Spleen (tissue), 11 donors: ENCODE measurements at regions not wholly inside any gene's neighbourhood (a gene's known extent, or its start where the extent isn't known, plus 50 kb on each side); places are given as distances from the start of the nearest gene placed in this dataset.

Experiments used
- DNase-seq: peaks from one replicate; pipeline ENCODE4 v3.0.0-alpha.2; 2020
- H3K27ac ChIP-seq, 8 donors: fragments of 200-600 bp; sonication (generic) in 7 of 8; 1 replicate in 4 of 8; 2 replicates in 4 of 8; pipeline versions ENCODE4 v1.5.0 to v1.8.0; 2016 to 2021; ENCODE audit warnings: inconsistent platforms in 4 of 8, mild to moderate bottlenecking in 4 of 8, moderate library complexity in 1 of 8
- H3K27me3 ChIP-seq, 7 donors: fragments of 200-600 bp; sonication (generic) in 6 of 7; replicated peaks in 1 of 7; 1 replicate in 4 of 7; 2 replicates in 3 of 7; pipeline versions ENCODE4 v1.5.0 to v1.8.0; 2016 to 2021; ENCODE audit warnings: inconsistent platforms in 3 of 7, mild to moderate bottlenecking in 1 of 7
- H3K36me3 ChIP-seq, 6 donors: fragments of 200-600 bp; sonication (generic) in 5 of 6; 1 replicate in 4 of 6; 2 replicates in 2 of 6; pipeline versions ENCODE4 v1.5.0 to v1.8.0; 2016 to 2021; ENCODE audit warnings: inconsistent platforms in 2 of 6
- H3K4me1 ChIP-seq, 6 donors: fragments of 200-600 bp; sonication (generic) in 5 of 6; 1 replicate in 3 of 6; 2 replicates in 3 of 6; pipeline versions ENCODE4 v1.5.0 to v1.8.0; 2016 to 2021; ENCODE audit warnings: inconsistent platforms in 3 of 6
- H3K4me3 ChIP-seq, 8 donors: fragments of 200-600 bp; sonication (generic) in 7 of 8; 1 replicate in 4 of 8; 2 replicates in 4 of 8; pipeline versions ENCODE4 v1.5.0 to v1.8.0; 2016 to 2021; ENCODE audit warnings: inconsistent platforms in 4 of 8, mild to moderate bottlenecking in 4 of 8, moderate library complexity in 2 of 8
- H3K9me3 ChIP-seq, 8 donors: fragments of 200-600 bp; sonication (generic) in 7 of 8; 1 replicate in 4 of 8; 2 replicates in 4 of 8; pipeline versions ENCODE4 v1.5.0 to v1.8.0; 2016 to 2021; ENCODE audit warnings: inconsistent platforms in 4 of 8
- CTCF ChIP-seq, 11 experiments: fragments of 200-600 bp in 7 of 11; fragments of 450-650 bp in 4 of 11; sonication (generic) in 4 of 11; IDR thresholded peaks in 8 of 11; conservative IDR thresholded peaks in 3 of 11; 1 replicate in 7 of 11; 2 replicates in 4 of 11; pipeline versions ENCODE4 v1.4.0 to v1.8.0; 2016 to 2021; ENCODE audit warnings: antibody characterized with exemption in 11 of 11, inconsistent platforms in 4 of 11, mild to moderate bottlenecking in 1 of 11
- POLR2A ChIP-seq, 3 donors: fragments of 450-650 bp; IDR thresholded peaks; one replicate each; pipeline ENCODE4 v1.5.1; 2017; ENCODE audit warnings: antibody characterized with exemption in 3 of 3, mild to moderate bottlenecking in 1 of 3
- POLR2AphosphoS5 ChIP-seq, 3 donors: sonication (generic); formaldehyde crosslinking; IDR thresholded peaks; one replicate each; pipeline ENCODE4 v1.5.1; 2017; ENCODE audit warnings: antibody characterized with exemption in 3 of 3
- WGBS, 5 donors: extraction: QIAGEN DNeasy Blood & Tissue Kit in 3 of 5; methylation state at CpG; one replicate each; pipeline versions ENCODE4 v1.1.5 to v1.1.7; 2013 to 2018; 5-methylcytosine and 5-hydroxymethylcytosine counted together
- intact Hi-C: fragments of 100-400 bp; cut with DNase I; formaldehyde crosslinking; loops from one replicate; pipeline ENCODE4 v1.15.0; 2023; ENCODE audit warnings: low total_unique reads
- donor health status: healthy with polysubstance abuse.
- donor health status: DM: no; HTN: no; CAD: no; lungs with moderate emphysema.
- donor health status: DM: no; HTN: no; CAD: no.
- donor health status: Bipolar disorder and iron deficiency.
- donor health status: healthy.
- donor health status: DM: no; HTN: no; CAD: no.
- donor health status: DM: yes; HTN: yes; CAD: no.

- 87 to 92% (median 88%) methylated on average over 15 of the region's 15 CpGs for WGBS, 5 donors
- no peaks in the 10 kb centered on the region for H3K27me3 ChIP-seq
- TF ChIP-seq POLR2A (IDR thresholded peaks at IDR 0.05) (no peak), POLR2AphosphoS5 (IDR thresholded peaks at IDR 0.05) (no peak), CTCF (IDR thresholded peaks at IDR 0.05 in 8 of 11, conservative IDR thresholded peaks at IDR 0.05 in 3 of 11) (no peak)
- no peaks in the 10 kb centered on the region for H3K4me1 ChIP-seq
- DNase-seq, result no peak
- no peak overlapping the region for H3K4me3 ChIP-seq
- no peaks in the 10 kb centered on the region for H3K36me3 ChIP-seq
- H3K27ac ChIP-seq, result no peak overlapping the region
- peaks cover 0 to 13% (median 0%) of the 10 kb centered on the region in 8 donors for H3K9me3 ChIP-seq
- intact Hi-C loops, result no loop called here
These were observed 103.1 kb upstream of the ID4 start for GRCh38 chr6:19734061-19734460.

- Histone ChIP-seq H3K36me3 (no peaks in the 10 kb centered on the region), H3K27ac (no peak overlapping the region), H3K4me3 (no peak overlapping the region), H3K27me3 (no peaks in the 10 kb centered on the region), H3K4me1 (no peaks in the 10 kb centered on the region), H3K9me3 (peaks cover 0 to 13% (median 0%) of the 10 kb centered on the region in 8 donors)
- TF ChIP-seq POLR2A (IDR thresholded peaks at IDR 0.05) (no peak), CTCF (IDR thresholded peaks at IDR 0.05 in 8 of 11, conservative IDR thresholded peaks at IDR 0.05 in 3 of 11) (no peak), POLR2AphosphoS5 (IDR thresholded peaks at IDR 0.05) (no peak)
- intact Hi-C loops, result no loop called here
- DNase-seq, result no peak
- 78 to 88% (median 82%) methylated on average over 2 of the region's 2 CpGs for WGBS, 5 donors
These were observed 102.7 kb upstream of the ID4 start for GRCh38 chr6:19734519-19734918.

DNA sequence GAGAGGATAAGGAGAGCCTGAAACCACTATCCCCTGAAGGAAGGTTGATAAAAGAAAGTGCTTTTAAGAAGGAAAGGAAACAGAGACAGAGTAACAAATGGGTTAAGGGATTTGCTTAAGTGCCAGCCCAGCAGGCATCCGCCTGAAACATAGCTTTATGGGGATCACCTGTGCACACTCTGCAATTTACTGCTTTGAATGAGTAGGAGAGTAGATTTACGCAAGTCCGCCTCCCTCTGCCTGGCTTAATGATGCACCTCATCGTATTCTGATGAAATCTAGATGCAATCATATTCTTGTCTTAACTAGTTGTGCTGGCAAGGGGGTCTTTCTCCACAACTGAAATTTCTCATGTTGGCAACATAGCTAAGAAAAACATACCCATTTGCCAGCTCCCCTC, 101.1 kb upstream of the ID4 start:
- Histone ChIP-seq H3K9me3 (peaks cover 0 to 6% (median 0%) of the 10 kb centered on the region in 8 donors), H3K36me3 (no peaks in the 10 kb centered on the region), H3K4me1 (no peaks in the 10 kb centered on the region), H3K27ac (no peak overlapping the region), H3K4me3 (no peak overlapping the region), H3K27me3 (no peaks in the 10 kb centered on the region)
- DNase-seq, result no peak
- TF ChIP-seq CTCF (IDR thresholded peaks at IDR 0.05 in 8 of 11, conservative IDR thresholded peaks at IDR 0.05 in 3 of 11) (no peak), POLR2A (IDR thresholded peaks at IDR 0.05) (no peak), POLR2AphosphoS5 (IDR thresholded peaks at IDR 0.05) (no peak)
- 86 to 91% (median 86%) methylated on average over 4 of the region's 4 CpGs for WGBS, 5 donors
- intact Hi-C loops, result no loop called here

DNA sequence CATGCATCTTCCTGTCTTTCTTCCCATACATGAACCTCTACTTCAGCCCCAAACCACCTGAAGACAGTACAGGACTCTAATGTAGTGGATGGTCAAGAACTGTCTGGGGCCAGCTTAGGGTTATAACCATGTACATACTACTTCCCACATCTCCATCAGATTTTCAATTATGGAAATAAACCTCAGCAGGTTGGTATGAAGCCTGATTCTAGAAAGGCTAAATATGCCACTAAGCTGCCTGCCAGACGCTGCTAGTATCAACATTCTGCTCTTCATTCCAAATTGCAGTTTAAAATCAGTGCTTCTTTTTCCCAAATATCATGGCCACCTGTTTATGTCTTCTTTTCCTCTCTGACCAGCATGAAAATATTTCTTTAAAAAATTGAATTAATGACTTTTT, 99.2 kb upstream of the ID4 start:
- no peak overlapping the region for H3K4me3 ChIP-seq

More for the DNA sequence above, 99.2 kb upstream of the ID4 start:
- Histone ChIP-seq H3K27ac (no peak overlapping the region), H3K27me3 (no peaks in the 10 kb centered on the region), H3K4me1 (no peaks in the 10 kb centered on the region), H3K36me3 (no peaks in the 10 kb centered on the region), H3K9me3 (peaks cover 0 to 6% (median 0%) of the 10 kb centered on the region in 8 donors)
- TF ChIP-seq CTCF (IDR thresholded peaks at IDR 0.05 in 8 of 11, conservative IDR thresholded peaks at IDR 0.05 in 3 of 11), result no peak
- TF ChIP-seq POLR2AphosphoS5 (IDR thresholded peaks at IDR 0.05), result no peak
- no peak for TF ChIP-seq POLR2A (IDR thresholded peaks at IDR 0.05)
- WGBS, 5 donors, result 63 to 93% (median 78%) methylated on average over 1 of the region's 1 CpG
- intact Hi-C loops, result no loop called here
- no peak for DNase-seq
